Activated CD4-positive, alpha-beta T cell treated with anti-CD3 and anti-CD28 coated beads, Interleukin-2, amount 50 U/mL, for 1 hour (primary cell): ENCODE measurements at regions not wholly inside any gene's neighbourhood (a gene's known extent, or its start where the extent isn't known, plus 50 kb on each side); places are given as distances from the start of the nearest gene placed in this dataset.
"Not testable (repeated sequence)": the region's sequence is repeated elsewhere in the genome, so short reads cannot be mapped to it uniquely, and the experiment has no call there.

Source experiments
- DNase-seq: peaks from one replicate; pipeline ENCODE4 v3.0.0-alpha.2; 2020

GRCh38 chr18:41899535-41899934 is 55.5 kb upstream of the PIK3C3 start:
- DNase-seq: no peak

- no peak for DNase-seq
These were observed 61.6 kb upstream of the PIK3C3 start for GRCh38 chr18:41893432-41893831.

GRCh38 chr18:41887100-41887499 is 67.9 kb upstream of the PIK3C3 start:
- no peak for DNase-seq

DNA sequence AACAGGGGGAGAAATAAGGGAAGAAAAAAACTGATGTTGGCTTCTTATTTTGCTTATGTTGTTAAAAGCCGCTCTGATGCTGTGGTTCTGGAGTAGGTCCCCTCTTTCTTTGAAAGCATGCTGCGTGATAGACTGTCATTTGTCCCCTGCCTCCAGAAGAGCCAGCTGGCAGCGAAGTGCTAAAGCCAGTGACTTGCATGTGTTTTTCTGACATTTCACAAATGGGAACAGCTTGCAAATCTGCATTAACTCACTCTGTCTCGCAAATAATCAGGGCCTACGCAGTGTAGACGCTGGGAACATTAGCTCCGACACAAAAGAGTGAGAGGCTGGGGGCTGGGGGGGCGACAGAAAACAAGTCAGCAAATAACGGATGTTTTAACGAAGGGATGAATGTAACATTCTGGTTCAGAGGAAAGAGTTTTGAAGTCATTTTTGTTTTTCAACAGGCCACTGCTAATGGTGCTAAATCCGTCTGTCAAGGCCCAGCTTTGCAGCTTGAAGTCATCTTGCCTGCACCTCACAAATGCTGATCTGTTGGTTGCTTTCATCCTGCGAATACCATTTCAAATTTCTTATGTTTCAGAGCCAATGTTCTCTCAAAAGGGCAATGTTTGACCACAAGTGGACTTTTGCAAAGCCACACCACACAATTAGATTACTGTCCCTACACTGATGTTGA is 68.8 kb upstream of the PIK3C3 start:
- DNase-seq: no peak

GRCh38 chr18:41881285-41881684 is 73.7 kb upstream of the PIK3C3 start:
- no peak for DNase-seq

- DNase-seq: no peak
These were observed 75.8 kb upstream of the PIK3C3 start for GRCh38 chr18:41879256-41879655.

DNA sequence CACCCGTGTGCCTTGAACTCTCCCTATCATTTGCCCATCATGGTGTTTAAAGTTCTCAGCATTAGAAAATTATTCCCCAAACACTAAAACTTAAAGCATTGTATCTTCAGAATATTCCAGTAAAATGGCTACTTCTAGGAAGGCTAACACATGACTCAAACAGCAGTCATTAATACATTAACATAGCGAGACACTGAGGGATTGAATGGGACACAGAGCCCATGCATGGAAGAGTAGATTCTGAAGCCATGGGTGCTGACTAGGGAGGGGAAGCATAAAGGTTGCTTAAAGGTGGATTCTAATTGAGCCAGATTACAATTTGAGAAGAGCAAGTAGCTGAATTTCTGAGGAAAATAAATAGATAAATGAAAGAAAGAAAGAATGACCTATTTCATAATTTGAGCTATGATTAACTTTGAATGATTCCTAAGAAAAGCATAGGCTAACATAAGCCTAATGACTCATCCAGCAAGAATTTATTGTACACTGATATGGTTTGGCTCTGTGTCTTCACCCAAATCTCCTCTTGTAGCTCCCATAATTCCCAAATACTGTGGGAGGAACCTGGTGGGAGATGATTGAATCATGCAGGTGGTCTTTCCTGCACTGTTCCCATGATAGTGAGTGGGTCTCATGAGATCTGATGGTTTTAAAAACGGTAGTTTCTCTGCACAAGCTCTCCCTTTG is 79.8 kb upstream of the PIK3C3 start:
- no peak for DNase-seq

DNA sequence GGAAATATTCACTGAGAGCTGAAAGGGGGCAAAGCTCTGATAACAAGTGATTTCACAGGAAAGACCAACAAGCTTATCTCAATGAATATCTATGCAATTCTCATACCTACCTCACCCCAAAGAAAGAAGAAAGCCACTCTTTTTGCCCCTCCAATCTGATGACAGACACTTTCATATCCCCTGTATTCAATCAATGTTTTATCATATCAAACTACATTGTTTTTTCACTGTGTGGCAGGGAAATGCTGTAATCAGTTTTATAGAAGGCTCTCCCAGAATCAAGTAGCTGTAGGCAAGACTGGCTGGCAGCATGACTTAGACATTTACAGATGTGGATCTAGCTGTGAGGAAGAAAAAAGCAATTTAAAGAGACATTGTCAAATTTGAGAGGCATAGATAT is 81.3 kb upstream of the PIK3C3 start:
- no peak for DNase-seq

DNA sequence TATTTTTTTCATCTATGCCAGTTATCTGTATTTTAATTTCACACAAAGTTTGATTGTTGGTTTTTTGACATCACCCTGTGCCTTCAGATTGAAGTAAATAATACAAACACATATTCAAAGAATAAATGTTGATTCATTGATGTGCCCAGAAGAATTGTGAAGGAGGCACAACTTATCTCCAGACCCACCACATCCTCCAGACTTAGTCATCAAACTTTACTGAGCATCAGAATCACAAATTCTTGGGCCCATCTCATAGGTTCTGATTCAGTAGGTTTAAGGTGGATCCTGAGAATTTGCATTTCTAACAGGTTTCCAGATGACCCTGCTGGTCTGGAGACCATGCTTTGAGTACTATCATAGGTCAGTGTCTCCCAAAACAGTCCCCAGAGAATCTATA is 82.8 kb upstream of the PIK3C3 start:
- no peak for DNase-seq

DNA sequence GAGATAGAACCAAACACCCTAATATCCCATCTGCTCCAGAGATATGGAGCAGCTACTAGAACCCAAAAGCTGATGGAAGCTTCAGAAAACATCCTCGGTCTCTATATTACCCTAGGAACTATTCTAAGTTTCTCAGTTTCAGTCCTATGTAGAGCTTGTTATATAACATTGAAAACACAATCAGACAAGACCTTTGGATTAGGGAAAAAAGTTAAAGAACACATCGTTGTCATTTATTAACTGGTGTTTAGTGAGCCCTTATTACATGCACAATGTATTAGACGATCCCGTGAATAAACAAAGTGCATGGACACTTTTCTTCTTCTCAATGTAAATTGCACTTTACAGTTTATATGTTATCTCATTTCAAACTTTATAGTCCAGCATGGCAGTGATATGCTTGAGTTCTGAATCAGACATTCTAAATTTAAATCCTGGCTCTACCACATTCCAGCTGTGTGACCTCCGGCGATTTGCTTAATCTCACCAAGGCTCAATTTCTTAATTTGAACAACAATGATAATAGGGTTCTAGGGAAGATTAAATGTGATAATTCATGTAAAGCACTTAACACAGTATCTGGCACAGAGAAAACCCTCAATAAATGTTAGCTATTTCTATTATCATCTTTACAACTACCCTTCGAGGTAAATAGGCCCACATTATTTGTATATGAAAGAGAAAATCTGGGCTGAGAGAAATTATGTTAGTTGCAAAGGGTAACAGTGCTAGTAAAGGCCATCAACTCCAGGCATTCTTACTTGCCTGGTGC is 83.6 kb upstream of the PIK3C3 start:
- no peak for DNase-seq

DNA sequence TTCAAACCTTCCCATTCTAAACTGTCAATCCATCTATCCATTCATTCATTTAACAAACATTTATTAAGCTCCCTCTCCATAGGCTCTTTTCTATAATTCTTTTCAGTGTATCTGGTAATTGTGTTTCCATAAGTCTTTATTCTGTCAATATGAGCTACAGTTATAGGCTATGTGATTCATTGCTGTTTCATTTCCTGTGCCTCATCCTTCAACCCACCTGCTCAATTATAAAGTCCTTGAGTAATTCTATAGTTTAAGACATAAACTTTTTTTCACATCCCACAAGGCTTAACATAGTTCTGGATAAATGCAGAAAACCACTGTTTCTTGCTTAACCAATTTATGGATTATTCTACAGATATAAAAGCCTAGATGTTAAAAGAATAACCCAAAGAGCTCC is 84.2 kb upstream of the PIK3C3 start:
- no peak for DNase-seq

- DNase-seq: no peak
These were observed 84.8 kb upstream of the PIK3C3 start for GRCh38 chr18:41870191-41870590.

- DNase-seq: not testable (repeated sequence)
These were observed 89.2 kb upstream of the PIK3C3 start for GRCh38 chr18:41865796-41866195.

GRCh38 chr18:41864216-41864615 is 90.8 kb upstream of the PIK3C3 start:
- DNase-seq: no peak

- DNase-seq: no peak
These were observed 92.1 kb upstream of the PIK3C3 start for GRCh38 chr18:41862921-41863320.

DNA sequence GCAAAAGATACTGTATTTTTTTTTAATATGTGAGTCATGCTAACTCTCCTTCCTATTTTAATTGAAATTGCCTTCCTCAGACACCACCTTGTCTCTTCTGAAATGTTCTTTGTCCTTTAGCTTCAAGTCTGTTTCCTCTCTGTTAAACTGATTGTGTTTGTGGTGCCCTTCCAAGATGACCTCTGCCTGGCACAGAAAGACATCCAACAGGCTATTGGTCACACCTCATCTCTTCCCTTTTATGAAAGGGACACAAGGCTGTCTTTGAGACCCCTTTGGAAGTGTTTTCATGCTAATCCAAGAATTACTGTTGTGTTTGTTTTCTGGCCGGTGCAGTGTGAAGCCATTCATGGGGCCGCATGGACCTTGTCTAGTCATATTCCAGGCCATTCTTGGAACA is 94.0 kb upstream of the PIK3C3 start:
- no peak for DNase-seq

- DNase-seq: no peak
These were observed 96.1 kb upstream of the PIK3C3 start for GRCh38 chr18:41858761-41859555.

DNA sequence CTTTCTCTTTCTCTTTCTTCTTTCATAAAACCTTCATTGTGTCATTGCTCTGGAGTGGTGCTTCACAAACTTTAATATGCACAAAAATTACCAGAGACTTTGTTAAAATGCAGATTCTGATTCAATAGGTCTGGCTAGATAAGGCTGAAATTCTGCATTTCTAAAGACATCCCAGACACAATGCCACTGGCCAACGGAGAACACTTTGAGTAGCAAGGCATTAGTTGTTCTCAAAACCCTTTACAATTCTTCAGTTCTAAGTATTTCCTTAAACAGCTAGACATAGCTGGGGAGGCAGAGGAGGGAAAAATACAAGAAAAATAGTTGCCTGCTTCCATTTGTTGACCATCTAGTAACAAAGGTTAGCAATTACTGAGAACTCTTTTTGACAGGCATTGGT is 101.8 kb upstream of the PIK3C3 start:
- DNase-seq: no peak

DNA sequence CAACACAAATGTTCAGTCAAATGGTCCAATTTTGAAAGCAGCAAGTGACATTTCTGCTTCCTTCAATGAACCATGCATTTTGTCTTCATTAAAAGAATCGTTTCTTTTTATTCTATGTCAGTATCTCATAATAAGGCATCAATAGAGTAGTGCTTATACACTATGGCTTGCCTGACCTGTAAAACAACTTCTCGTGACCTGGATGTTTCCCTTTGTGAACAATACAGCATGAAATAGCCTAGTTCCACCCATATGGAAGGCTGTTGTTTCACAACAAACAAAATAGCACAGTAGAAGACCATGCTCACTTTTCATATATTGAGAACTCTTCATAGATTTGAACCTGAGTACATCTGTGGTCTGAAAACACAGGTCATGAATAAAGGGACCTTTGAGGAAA is 104.3 kb upstream of the PIK3C3 start:
- DNase-seq: no peak

GRCh38 chr18:41849632-41850031 is 105.4 kb upstream of the PIK3C3 start:
- no peak for DNase-seq

DNA sequence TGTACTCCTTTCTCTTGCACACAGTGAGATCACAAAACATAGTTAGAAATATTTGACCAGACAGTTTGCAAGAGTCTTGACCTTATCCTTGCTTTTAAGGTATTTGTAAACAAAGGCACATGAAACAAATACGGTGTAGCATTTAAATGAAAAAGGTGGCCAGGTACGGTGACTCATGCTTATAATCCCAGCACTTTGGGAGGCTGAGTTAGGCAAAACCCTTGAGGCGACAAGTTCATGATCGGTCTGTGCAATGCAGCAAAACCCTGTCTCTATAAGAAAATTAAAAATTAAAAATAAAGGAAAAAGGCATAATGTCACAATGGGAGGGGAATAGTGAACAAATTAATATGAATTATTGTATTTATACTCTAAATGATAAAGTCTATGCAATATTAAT is 109.5 kb upstream of the PIK3C3 start:
- no peak for DNase-seq

- no peak for DNase-seq
These were observed 112.1 kb upstream of the PIK3C3 start for GRCh38 chr18:41842886-41843285.
